ENCODE measurements at regions not wholly inside any gene's neighbourhood (a gene's known extent, or its start where the extent isn't known, plus 50 kb on each side); places are given as distances from the start of the nearest gene placed in this dataset.

- TF ChIP-seq JUND (IDR thresholded peaks at IDR 0.05) (no peak), CTCF (IDR thresholded peaks at IDR 0.05; ENCODE audit: low read depth, low read length, missing input control) (no peak), ZBTB33 (IDR thresholded peaks at IDR 0.05) (no peak), FOXA1 (IDR thresholded peaks at IDR 0.05) (no peak), YY1 (IDR thresholded peaks at IDR 0.05) (no peak), MAX (IDR thresholded peaks at IDR 0.05) (no peak), FOXA2 (IDR thresholded peaks at IDR 0.05) (no peak), TAF1 (conservative IDR thresholded peaks at IDR 0.05) (no peak), EGR1 (IDR thresholded peaks at IDR 0.05; ENCODE audit: low read depth in 2 of 2) (no peak), NR2F2 (IDR thresholded peaks at IDR 0.05) (no peak)
- TF ChIP-seq, protein P1, sequence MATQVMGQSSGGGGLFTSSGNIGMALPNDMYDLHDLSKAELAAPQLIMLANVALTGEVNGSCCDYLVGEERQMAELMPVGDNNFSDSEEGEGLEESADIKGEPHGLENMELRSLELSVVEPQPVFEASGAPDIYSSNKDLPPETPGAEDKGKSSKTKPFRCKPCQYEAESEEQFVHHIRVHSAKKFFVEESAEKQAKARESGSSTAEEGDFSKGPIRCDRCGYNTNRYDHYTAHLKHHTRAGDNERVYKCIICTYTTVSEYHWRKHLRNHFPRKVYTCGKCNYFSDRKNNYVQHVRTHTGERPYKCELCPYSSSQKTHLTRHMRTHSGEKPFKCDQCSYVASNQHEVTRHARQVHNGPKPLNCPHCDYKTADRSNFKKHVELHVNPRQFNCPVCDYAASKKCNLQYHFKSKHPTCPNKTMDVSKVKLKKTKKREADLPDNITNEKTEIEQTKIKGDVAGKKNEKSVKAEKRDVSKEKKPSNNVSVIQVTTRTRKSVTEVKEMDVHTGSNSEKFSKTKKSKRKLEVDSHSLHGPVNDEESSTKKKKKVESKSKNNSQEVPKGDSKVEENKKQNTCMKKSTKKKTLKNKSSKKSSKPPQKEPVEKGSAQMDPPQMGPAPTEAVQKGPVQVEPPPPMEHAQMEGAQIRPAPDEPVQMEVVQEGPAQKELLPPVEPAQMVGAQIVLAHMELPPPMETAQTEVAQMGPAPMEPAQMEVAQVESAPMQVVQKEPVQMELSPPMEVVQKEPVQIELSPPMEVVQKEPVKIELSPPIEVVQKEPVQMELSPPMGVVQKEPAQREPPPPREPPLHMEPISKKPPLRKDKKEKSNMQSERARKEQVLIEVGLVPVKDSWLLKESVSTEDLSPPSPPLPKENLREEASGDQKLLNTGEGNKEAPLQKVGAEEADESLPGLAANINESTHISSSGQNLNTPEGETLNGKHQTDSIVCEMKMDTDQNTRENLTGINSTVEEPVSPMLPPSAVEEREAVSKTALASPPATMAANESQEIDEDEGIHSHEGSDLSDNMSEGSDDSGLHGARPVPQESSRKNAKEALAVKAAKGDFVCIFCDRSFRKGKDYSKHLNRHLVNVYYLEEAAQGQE (IDR thresholded peaks at IDR 0.05), result no peak
- TF ChIP-seq, protein P2, sequence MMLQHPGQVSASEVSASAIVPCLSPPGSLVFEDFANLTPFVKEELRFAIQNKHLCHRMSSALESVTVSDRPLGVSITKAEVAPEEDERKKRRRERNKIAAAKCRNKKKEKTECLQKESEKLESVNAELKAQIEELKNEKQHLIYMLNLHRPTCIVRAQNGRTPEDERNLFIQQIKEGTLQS (IDR thresholded peaks at IDR 0.05), result no peak
These were observed 110.3 kb upstream of the ALDH1A3 start for GRCh38 chr15:100769043-100769974.

All from liver (tissue), 3 donors.